ENCODE measurements at regions not wholly inside any gene's neighbourhood (a gene's known extent, or its start where the extent isn't known, plus 50 kb on each side); places are given as distances from the start of the nearest gene placed in this dataset.

DNA sequence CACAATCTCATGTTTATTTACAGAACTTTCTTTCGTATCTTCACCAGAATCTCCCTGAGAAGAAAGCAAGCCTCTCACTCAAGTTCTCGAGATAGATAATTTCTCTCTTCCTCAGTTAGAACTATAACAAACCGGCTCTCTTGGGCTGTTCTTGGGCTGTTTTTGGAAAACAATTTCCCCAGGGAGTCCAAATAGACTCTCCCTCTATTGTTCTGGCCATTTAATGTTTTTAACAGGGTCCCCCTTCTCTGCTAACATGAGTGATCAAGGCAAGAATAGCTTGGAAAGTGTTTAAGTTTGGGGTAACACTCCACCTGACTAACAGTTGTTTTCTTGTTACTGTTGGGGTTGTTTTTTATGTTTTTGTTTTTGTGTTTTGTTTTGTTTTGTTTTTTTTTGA lies 64.8 kb upstream of the UCN3 start:
- peak; percentile 41 for ATAC-seq
- intact Hi-C loops (cut with micrococcal nuclease), result no loop called here

DNA sequence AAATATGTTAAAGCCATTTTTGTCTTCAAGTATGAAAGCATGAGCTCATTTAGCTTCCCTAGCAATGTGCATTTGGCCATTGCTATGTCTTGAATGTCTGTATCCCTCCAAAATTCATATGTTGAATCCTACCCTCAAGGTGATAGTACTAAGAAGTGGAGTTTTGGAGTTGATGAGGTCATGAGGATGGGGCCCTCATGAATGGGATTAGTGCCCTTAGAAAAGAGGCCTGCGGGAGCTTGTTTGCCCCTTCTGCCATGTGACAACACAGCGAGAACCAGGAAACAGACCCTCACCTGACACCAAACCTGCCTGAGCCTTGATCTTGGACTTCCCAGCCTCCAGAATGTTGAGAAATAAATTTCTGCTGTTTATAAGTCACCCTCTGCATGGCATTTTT lies 61.3 kb upstream of the UCN3 start:
- DNase-seq (no peak), ATAC-seq (no peak)
- intact Hi-C loops (cut with micrococcal nuclease), result no loop called here

More for the DNA sequence above, 64.8 kb upstream of the UCN3 start:
- DNase-seq, result no peak

DNA sequence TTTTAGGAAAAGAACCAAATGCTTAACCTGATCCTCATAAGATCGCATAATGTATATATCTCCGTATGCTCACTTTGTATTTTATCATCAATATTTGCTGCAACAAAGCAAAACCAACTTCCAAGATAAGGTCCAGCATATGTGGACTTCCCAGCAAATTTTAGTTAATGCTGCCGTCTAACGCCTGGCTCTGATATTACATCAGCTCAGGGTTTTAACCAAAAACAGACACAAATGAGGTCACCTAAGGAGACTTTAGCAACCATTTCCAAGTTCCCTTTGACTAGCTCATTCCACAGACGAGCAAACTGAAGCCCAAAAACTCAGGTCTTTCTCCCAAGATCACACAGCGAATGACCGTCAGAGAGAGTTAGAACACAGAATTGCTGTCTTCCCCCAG lies 59.4 kb upstream of the UCN3 start:
- ATAC-seq (peak; percentile 44), DNase-seq (no peak)
- intact Hi-C loops (cut with micrococcal nuclease), result no loop called here

DNA sequence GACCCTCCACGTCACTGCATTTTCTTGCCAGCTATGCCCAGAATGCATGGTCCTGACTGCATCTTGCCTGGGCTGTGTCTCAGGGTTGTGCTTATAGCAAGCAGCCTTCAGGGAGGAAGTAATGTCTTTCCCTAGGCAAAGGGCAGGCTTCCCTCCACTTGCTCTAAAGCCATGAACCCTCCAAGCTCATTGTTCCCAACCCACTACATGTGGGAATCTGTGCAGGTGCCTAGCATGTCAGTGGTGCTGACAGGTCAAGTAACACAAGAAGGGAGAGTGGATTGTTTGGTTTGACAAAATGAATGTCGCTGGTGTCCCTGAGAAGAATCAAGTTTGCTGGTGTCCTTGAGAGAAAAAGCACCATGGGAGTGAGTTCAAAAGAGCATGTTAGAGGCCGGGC lies 53.9 kb upstream of the UCN3 start:
- ATAC-seq (no peak), DNase-seq (no peak)
- intact Hi-C loops (cut with micrococcal nuclease), result no loop called here

DNA sequence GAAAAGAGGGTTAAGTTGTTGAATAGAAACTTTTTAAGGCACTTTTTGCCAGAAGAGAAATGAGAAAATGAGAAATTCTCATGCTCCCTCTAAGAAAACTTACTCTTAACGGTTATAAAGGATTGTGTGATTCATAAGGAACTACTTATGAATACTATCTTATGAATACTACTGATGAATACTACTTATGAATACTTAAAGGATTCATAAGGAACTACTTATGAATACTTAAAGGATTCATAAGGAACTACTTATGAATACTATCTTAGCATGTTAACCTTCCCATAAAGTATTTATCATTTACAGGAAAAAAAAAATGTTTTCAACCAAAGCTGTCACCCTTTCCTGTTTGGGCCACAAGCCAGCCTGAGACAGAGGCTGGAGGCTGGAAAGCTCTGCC lies 53.1 kb upstream of the UCN3 start:
- intact Hi-C loops (cut with micrococcal nuclease), result no loop called here
- DNase-seq (no peak), ATAC-seq (no peak)

DNA sequence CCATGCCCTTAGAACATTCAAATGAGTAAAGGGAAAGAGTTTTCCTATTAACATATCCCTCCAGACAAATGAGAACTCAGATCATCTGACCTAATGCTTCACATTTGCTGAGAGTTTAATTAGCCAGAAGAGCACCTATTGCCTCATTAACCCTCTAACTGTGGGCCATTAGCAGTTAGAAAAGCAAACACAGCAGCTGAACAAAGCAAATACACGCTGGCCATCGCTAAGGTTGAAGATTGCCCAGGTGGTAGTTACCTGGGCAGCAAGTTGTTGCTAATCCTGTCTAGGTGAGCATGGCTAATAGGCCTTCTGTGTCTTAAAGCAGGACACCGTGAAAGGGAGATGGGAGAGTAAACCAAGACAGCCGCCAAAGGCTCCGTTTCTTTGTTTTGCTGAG lies 49.9 kb upstream of the UCN3 start:
- ATAC-seq (no peak), DNase-seq (no peak)
- intact Hi-C loops (cut with micrococcal nuclease), result no loop called here
